B cell (primary cell): ENCODE measurements at regions not wholly inside any gene's neighbourhood (a gene's known extent, or its start where the extent isn't known, plus 50 kb on each side); places are given as distances from the start of the nearest gene placed in this dataset.

Source experiments
- CTCF ChIP-seq: fragments of 200-600 bp; IDR thresholded peaks from one replicate; pipeline ENCODE4 v1.8.0; 2022; ENCODE audit warnings: antibody characterized with exemption, mild to moderate bottlenecking
- EZH2 ChIP-seq: IDR thresholded peaks from 2 replicates; pipeline ENCODE4 v1.6.1; 2012; ENCODE audit warnings: borderline replicate concordance, low read depth, mild to moderate bottlenecking, moderate library complexity, low read length; ENCODE audit not compliant: insufficient read depth, poor library complexity, severe bottlenecking

DNA sequence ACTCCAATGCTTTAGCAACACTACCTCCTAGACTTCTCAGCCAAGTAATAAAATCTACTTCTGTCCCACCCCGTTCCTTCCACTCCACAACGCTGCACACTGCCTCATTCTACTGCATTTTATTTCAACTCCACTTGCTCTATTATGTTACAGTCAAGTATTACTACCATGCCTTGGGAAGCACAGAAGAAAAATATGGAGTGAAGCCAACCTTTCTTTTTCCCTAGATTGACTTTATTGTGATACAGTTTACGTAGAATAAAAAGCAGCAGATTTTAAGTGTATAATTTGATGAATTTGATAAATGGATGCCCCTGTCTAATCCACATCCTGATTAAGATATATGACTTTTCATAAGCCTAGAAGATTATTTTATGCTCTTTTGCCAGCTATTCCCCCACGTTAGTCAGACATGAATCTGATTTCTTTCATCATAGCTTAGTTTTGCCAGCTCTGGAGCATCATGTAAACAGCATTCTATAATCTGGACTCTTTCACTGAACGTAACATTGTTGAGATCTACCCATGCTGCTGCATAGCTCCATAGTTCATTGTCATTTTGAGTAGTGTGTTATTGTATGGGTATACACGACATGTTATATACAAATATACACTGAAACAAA lies 676.8 kb upstream of the RAB6C start:
- no peak for TF ChIP-seq CTCF
- no peak for TF ChIP-seq EZH2
